ENCODE measurements at regions not wholly inside any gene's neighbourhood (a gene's known extent, or its start where the extent isn't known, plus 50 kb on each side); places are given as distances from the start of the nearest gene placed in this dataset.

GRCh38 chr5:4361753-4362152 lies 766.1 kb downstream of the IRX1 start:
- no peaks in the 10 kb centered on the region for H3K9me3 ChIP-seq (ENCODE audit: control insufficient read depth, insufficient read depth, low read depth, low read length)
- no peaks in the 10 kb centered on the region for H3K36me3 ChIP-seq (ENCODE audit: control insufficient read depth in 2 of 2, insufficient read depth in 1 of 2, low read length in 2 of 2)
- POLR2A ChIA-PET, result no interaction called here
- no peak overlapping the region for H3K27ac ChIP-seq (ENCODE audit: extremely low read depth, low read depth, low read length)
- H3K4me1 ChIP-seq (ENCODE audit: control insufficient read depth, insufficient read depth, low read length), result no peaks in the 10 kb centered on the region
- TF ChIP-seq ZNF530 (tag by site-specific recombination; IDR thresholded peaks at IDR 0.05; ENCODE audit: low read depth) (no peak), BCL6B (tag by site-specific recombination; IDR thresholded peaks at IDR 0.05) (no peak), ZBTB10 (tag by site-specific recombination; IDR thresholded peaks at IDR 0.05) (no peak), ZNF354C (tag by site-specific recombination; IDR thresholded peaks at IDR 0.05; ENCODE audit: borderline replicate concordance, low read depth) (no peak), GLI4 (tag by site-specific recombination; IDR thresholded peaks at IDR 0.05) (no peak), ZNF157 (tag by site-specific recombination; IDR thresholded peaks at IDR 0.05) (no peak), ZNF404 (tag by site-specific recombination; IDR thresholded peaks at IDR 0.05) (no peak), ZNF148 (tag by site-specific recombination; IDR thresholded peaks at IDR 0.05; ENCODE audit: borderline replicate concordance) (no peak), ZNF37A (tag by site-specific recombination; IDR thresholded peaks at IDR 0.05) (no peak), ZBTB17 (tag by site-specific recombination; IDR thresholded peaks at IDR 0.05) (no peak), ZNF202 (tag by site-specific recombination; IDR thresholded peaks at IDR 0.05; ENCODE audit: borderline replicate concordance) (no peak), ZBTB6 (tag by site-specific recombination; IDR thresholded peaks at IDR 0.05) (no peak), ZNF704 (tag by site-specific recombination; IDR thresholded peaks at IDR 0.05) (no peak), GFI1B (tag by site-specific recombination; IDR thresholded peaks at IDR 0.05) (no peak), ZNF830 (tag by site-specific recombination; IDR thresholded peaks at IDR 0.05; ENCODE audit: low read depth) (no peak), PBX3 (CRISPR knock-in tag; IDR thresholded peaks at IDR 0.05) (no peak)
- CTCF ChIA-PET, result interaction anchor here (0.6 kb wide), 1 partner anchor 301 kb away, joined by 3 read pairs; no protein-coding TSS in a partner anchor
- H3K4me3 ChIP-seq (ENCODE audit: low read depth, low read length), result no peak overlapping the region
